ENCODE measurements at regions not wholly inside any gene's neighbourhood (a gene's known extent, or its start where the extent isn't known, plus 50 kb on each side); places are given as distances from the start of the nearest gene placed in this dataset.

DNA sequence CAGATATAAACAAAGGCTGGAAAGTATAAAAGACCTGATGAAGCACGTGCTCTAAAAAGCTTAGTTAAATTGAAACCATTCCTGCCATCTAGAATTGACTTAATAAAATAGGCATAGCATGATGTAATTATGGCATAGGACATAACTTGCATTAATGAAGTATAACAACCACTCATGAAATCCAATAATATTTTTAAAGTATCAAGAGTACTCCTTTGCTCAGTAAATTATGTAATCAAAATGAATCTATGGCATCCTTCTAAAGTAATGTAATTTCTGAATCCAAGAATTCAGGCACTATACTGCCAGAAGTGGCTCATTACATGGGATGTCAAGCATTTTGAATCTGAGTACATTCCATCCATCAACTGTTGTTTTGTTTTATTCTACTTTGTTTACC lies 548.5 kb upstream of the NRP1 start:
- Histone ChIP-seq H3K27me3 (no peaks in the 10 kb centered on the region), H3K36me3 (no peaks in the 10 kb centered on the region), H3K9me3 (no peaks in the 10 kb centered on the region), H3K27ac (no peak overlapping the region), H3K4me3 (no peak overlapping the region), H3K4me1 (no peaks in the 10 kb centered on the region)
- no peak for DNase-seq (ENCODE audit: low spot score)
- TF ChIP-seq, protein P1, sequence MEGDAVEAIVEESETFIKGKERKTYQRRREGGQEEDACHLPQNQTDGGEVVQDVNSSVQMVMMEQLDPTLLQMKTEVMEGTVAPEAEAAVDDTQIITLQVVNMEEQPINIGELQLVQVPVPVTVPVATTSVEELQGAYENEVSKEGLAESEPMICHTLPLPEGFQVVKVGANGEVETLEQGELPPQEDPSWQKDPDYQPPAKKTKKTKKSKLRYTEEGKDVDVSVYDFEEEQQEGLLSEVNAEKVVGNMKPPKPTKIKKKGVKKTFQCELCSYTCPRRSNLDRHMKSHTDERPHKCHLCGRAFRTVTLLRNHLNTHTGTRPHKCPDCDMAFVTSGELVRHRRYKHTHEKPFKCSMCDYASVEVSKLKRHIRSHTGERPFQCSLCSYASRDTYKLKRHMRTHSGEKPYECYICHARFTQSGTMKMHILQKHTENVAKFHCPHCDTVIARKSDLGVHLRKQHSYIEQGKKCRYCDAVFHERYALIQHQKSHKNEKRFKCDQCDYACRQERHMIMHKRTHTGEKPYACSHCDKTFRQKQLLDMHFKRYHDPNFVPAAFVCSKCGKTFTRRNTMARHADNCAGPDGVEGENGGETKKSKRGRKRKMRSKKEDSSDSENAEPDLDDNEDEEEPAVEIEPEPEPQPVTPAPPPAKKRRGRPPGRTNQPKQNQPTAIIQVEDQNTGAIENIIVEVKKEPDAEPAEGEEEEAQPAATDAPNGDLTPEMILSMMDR (IDR thresholded peaks at IDR 0.05), result no peak

DNA sequence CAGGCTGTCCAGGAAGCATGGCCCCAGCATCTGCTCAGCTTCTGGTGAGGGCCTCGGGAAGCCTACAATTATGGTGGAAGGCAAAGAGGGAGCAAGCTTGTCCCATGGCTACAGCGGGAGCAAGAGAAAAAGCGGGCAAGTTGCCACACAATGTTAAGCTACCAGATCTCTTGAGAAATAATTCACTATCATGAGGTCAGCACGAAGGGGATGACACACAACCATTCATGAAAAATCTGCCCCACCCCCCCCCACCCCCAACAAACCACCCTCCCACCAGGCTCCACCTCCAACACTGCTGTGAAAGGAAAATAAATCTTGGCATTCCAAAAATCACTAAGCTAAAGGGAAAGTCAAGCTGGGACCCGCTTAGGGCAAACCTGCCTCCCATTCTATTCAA lies 545.8 kb upstream of the NRP1 start:
- H3K9me3 ChIP-seq, result no peaks in the 10 kb centered on the region
- H3K27ac ChIP-seq, result no peak overlapping the region
- no peaks in the 10 kb centered on the region for H3K4me1 ChIP-seq
- TF ChIP-seq, protein P1 (IDR thresholded peaks at IDR 0.05), result no peak
- DNase-seq (ENCODE audit: low spot score), result no peak
- no peaks in the 10 kb centered on the region for H3K27me3 ChIP-seq
- H3K4me3 ChIP-seq, result no peak overlapping the region
- H3K36me3 ChIP-seq, result no peaks in the 10 kb centered on the region

DNA sequence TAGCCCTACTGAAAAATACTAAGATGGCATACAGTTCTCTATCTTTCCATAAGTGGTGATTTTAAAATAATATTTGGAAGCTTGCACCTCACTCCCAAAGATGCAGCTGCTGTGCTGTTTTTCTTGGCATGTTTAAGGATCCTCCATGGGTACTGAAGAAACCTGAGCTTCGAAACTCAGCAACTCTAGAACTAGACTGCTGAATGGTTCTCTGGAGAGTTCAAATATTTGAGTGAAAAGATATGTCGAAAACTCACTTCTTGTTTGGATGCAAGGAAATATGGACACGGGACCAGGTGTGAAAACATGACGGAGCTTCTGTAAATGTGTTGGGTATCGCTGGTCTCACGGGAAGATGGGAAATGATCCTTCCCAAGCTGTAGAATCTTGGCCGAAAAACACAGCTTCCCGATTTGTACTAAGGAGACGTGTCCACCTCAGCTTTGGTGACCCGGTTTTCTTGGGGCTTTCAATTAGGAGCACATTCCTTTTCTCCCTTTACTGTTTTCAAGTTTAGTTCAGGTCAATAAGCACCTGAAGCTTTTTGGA lies 543.8 kb upstream of the NRP1 start:
- TF ChIP-seq, protein P1 (IDR thresholded peaks at IDR 0.05), result no peak

DNA sequence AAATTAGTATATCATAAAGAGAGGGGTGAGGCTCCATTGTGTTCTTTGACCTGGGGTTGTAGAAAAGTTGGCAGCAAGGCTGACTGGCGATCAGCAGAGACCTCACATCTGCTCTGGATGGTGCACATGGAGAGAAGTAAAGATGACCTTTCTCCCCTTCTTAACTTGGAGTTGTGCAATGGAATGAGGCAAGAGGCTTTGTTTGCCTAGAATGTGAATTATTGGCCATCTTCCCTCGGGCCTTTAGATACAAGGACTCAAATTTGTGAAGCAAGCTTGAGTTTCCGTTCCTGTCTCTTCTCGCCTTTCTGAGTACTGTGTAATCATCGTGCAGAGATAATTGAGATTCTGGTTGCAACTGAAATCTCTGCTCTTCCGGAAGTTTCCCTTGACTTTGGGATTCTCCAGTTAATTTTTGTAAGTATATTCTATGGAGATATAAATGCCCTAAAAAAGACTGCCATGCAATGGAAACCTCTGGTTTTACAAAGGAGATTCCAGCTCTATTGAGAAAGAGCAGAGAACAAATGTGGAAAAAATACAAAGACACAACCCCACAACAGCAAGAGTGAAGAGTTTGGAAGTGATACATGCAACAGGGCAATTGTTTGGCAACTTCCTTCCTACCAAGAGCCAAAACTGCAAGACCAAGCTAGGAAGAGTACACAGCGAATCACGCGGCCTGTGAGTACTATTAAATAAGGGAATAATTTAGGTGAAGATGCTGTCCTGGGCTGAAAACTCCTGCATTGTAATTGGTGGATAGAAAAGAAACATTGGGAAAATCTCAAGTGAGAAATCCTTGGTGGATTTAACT lies 542.3 kb upstream of the NRP1 start:
- no peak for DNase-seq (ENCODE audit: low spot score)
- Histone ChIP-seq H3K9me3 (no peaks in the 10 kb centered on the region), H3K4me1 (no peaks in the 10 kb centered on the region), H3K4me3 (no peak overlapping the region), H3K36me3 (no peaks in the 10 kb centered on the region), H3K27me3 (no peaks in the 10 kb centered on the region), H3K27ac (no peak overlapping the region)
- TF ChIP-seq, protein P1 (IDR thresholded peaks at IDR 0.05), result no peak

More for the DNA sequence above, 543.8 kb upstream of the NRP1 start:
- H3K36me3 ChIP-seq, result no peaks in the 10 kb centered on the region
- no peak overlapping the region for H3K4me3 ChIP-seq
- no peaks in the 10 kb centered on the region for H3K27me3 ChIP-seq
- no peak for DNase-seq (ENCODE audit: low spot score)
- no peak overlapping the region for H3K27ac ChIP-seq
- H3K9me3 ChIP-seq, result no peaks in the 10 kb centered on the region
- no peaks in the 10 kb centered on the region for H3K4me1 ChIP-seq

DNA sequence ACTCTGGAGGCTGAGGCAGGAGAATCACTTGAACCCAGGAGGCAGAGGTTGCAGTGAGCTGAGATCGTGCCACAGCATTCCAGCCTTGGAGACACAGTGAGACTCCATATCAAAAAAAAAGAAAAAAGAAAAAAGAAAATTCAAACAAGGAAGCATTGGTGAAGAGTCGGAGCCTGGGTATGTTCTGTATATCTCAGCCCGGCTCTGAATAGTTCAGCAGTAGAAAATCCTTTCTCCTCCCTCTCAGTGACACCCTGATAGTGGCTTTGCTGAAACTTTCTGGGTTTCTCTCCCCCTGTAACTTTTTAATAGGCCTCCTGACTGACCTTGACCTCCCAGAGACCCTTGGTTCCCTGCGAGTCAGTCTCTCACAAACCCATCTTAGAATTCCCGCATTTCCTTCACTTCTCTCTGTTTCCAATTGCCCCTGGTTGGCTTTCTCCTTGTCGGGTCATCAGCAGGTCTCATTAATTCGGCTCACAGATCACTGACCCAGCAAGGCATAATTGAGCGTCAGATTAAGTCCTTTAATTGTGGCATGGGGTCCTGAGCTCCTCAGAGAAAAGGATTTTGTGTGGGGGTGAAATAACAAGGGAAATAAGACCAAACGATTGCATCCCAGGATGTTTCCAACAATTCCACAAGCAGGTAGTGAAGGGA lies 541.6 kb upstream of the NRP1 start:
- H3K4me3 ChIP-seq, result no peak overlapping the region
- no peaks in the 10 kb centered on the region for H3K4me1 ChIP-seq
- H3K9me3 ChIP-seq, result no peaks in the 10 kb centered on the region
- H3K36me3 ChIP-seq, result no peaks in the 10 kb centered on the region
- no peak for DNase-seq (ENCODE audit: low spot score)
- H3K27ac ChIP-seq, result no peak overlapping the region
- no peaks in the 10 kb centered on the region for H3K27me3 ChIP-seq
- TF ChIP-seq, protein P1 (IDR thresholded peaks at IDR 0.05), result no peak

Data from right atrium auricular region (tissue), 2 donors.